ENCODE measurements at regions not wholly inside any gene's neighbourhood (a gene's known extent, or its start where the extent isn't known, plus 50 kb on each side); places are given as distances from the start of the nearest gene placed in this dataset.

GRCh38 chr21:15276243-15276642, 211.4 kb upstream of the NRIP1 start:
- H3K36me3 Mint-ChIP-seq (ENCODE audit: insufficient read depth, unreplicated experiment): no peaks in the 10 kb centered on the region
- no peak for DNase-seq
- no peaks in the 10 kb centered on the region for H3K9me3 Mint-ChIP-seq (ENCODE audit: low read depth, unreplicated experiment)
- no TSS peak for BruUV-seq (replicated peaks)
- H3K4me1 Mint-ChIP-seq (ENCODE audit: low read depth, unreplicated experiment): no peaks in the 10 kb centered on the region
- H3K27ac Mint-ChIP-seq (ENCODE audit: unreplicated experiment): no peak overlapping the region
- H3K27me3 Mint-ChIP-seq (ENCODE audit: unreplicated experiment): no peaks in the 10 kb centered on the region
- no peak overlapping the region for H3K4me3 Mint-ChIP-seq (ENCODE audit: low read depth, unreplicated experiment)
- CTCF ChIA-PET: no interaction called here
- intact Hi-C loops (cut with micrococcal nuclease; ENCODE audit: unreplicated experiment): no loop called here
- no peak for TF ChIP-seq CTCF (IDR thresholded peaks at IDR 0.05; ENCODE audit: unreplicated experiment)

GRCh38 chr21:15277466-15277865, 212.7 kb upstream of the NRIP1 start:
- no peak for DNase-seq
- Mint-ChIP-seq H3K27me3 (ENCODE audit: unreplicated experiment) (no peaks in the 10 kb centered on the region), H3K9me3 (ENCODE audit: low read depth, unreplicated experiment) (no peaks in the 10 kb centered on the region), H3K27ac (ENCODE audit: unreplicated experiment) (no peak overlapping the region), H3K36me3 (ENCODE audit: insufficient read depth, unreplicated experiment) (no peaks in the 10 kb centered on the region), H3K4me1 (ENCODE audit: low read depth, unreplicated experiment) (no peaks in the 10 kb centered on the region), H3K4me3 (ENCODE audit: low read depth, unreplicated experiment) (no peak overlapping the region)
- BruUV-seq (replicated peaks): no TSS peak
- no peak for TF ChIP-seq CTCF (IDR thresholded peaks at IDR 0.05; ENCODE audit: unreplicated experiment)
- CTCF ChIA-PET: no interaction called here
- intact Hi-C loops (cut with micrococcal nuclease; ENCODE audit: unreplicated experiment): no loop called here

GRCh38 chr21:15278279-15278678, 213.5 kb upstream of the NRIP1 start:
- Mint-ChIP-seq H3K27me3 (ENCODE audit: unreplicated experiment) (no peaks in the 10 kb centered on the region), H3K4me3 (ENCODE audit: low read depth, unreplicated experiment) (no peak overlapping the region), H3K36me3 (ENCODE audit: insufficient read depth, unreplicated experiment) (no peaks in the 10 kb centered on the region), H3K27ac (ENCODE audit: unreplicated experiment) (no peak overlapping the region), H3K4me1 (ENCODE audit: low read depth, unreplicated experiment) (no peaks in the 10 kb centered on the region), H3K9me3 (ENCODE audit: low read depth, unreplicated experiment) (no peaks in the 10 kb centered on the region)
- CTCF ChIA-PET: no interaction called here
- no peak for TF ChIP-seq CTCF (IDR thresholded peaks at IDR 0.05; ENCODE audit: unreplicated experiment)
- DNase-seq: no peak
- BruUV-seq (replicated peaks): no TSS peak
- intact Hi-C loops (cut with micrococcal nuclease; ENCODE audit: unreplicated experiment): no loop called here

- no peaks in the 10 kb centered on the region for H3K36me3 Mint-ChIP-seq (ENCODE audit: insufficient read depth, unreplicated experiment)
- no peaks in the 10 kb centered on the region for H3K4me1 Mint-ChIP-seq (ENCODE audit: low read depth, unreplicated experiment)
- TF ChIP-seq CTCF (IDR thresholded peaks at IDR 0.05; ENCODE audit: unreplicated experiment): no peak
- H3K27ac Mint-ChIP-seq (ENCODE audit: unreplicated experiment): no peak overlapping the region
- intact Hi-C loops (cut with micrococcal nuclease; ENCODE audit: unreplicated experiment): no loop called here
- no peak overlapping the region for H3K4me3 Mint-ChIP-seq (ENCODE audit: low read depth, unreplicated experiment)
- no peak for DNase-seq
- no peaks in the 10 kb centered on the region for H3K9me3 Mint-ChIP-seq (ENCODE audit: low read depth, unreplicated experiment)
- no TSS peak for BruUV-seq (replicated peaks)
- CTCF ChIA-PET: no interaction called here
- no peaks in the 10 kb centered on the region for H3K27me3 Mint-ChIP-seq (ENCODE audit: unreplicated experiment)
Measured at GRCh38 chr21:15278851-15279250, 214.1 kb upstream of the NRIP1 start.

GRCh38 chr21:15279482-15279881, 214.7 kb upstream of the NRIP1 start:
- H3K4me1 Mint-ChIP-seq (ENCODE audit: low read depth, unreplicated experiment): no peaks in the 10 kb centered on the region
- no peak overlapping the region for H3K27ac Mint-ChIP-seq (ENCODE audit: unreplicated experiment)
- intact Hi-C loops (cut with micrococcal nuclease; ENCODE audit: unreplicated experiment): no loop called here
- H3K36me3 Mint-ChIP-seq (ENCODE audit: insufficient read depth, unreplicated experiment): no peaks in the 10 kb centered on the region
- no peak for DNase-seq
- CTCF ChIA-PET: no interaction called here
- H3K4me3 Mint-ChIP-seq (ENCODE audit: low read depth, unreplicated experiment): no peak overlapping the region
- no peak for TF ChIP-seq CTCF (IDR thresholded peaks at IDR 0.05; ENCODE audit: unreplicated experiment)
- BruUV-seq (replicated peaks): no TSS peak
- H3K27me3 Mint-ChIP-seq (ENCODE audit: unreplicated experiment): no peaks in the 10 kb centered on the region
- H3K9me3 Mint-ChIP-seq (ENCODE audit: low read depth, unreplicated experiment): no peaks in the 10 kb centered on the region

Data from Calu3 (cell line).